ENCODE measurements at regions not wholly inside any gene's neighbourhood (a gene's known extent, or its start where the extent isn't known, plus 50 kb on each side); places are given as distances from the start of the nearest gene placed in this dataset.

- Histone ChIP-seq H3K4me3 (ENCODE audit: insufficient read depth, low read depth, low read length) (no peak overlapping the region), H3K4me2 (ENCODE audit: low read depth, low read length) (no peak overlapping the region), H3K14ac (replicated peaks; ENCODE audit: low read depth, low read length) (no peak overlapping the region), H3K4me1 (ENCODE audit: control insufficient read depth, insufficient read depth, low read length) (no peaks in the 10 kb centered on the region), H2AK5ac (ENCODE audit: low read depth, low read length) (no peak overlapping the region), H3K27me3 (ENCODE audit: control insufficient read depth, insufficient read depth, low read length) (peaks cover 11% of the 10 kb centered on the region), H3K27ac (ENCODE audit: insufficient read depth, low read length) (no peak overlapping the region), H4K5ac (ENCODE audit: low read depth, low read length) (no peak overlapping the region), H3K18ac (ENCODE audit: low read depth, low read length) (no peak overlapping the region), H3K9me1 (ENCODE audit: insufficient read depth, low read length) (no peaks in the 10 kb centered on the region), H3K79me1 (ENCODE audit: low read depth in 1 of 2, low read length in 2 of 2) (no peaks in the 10 kb centered on the region), H3K23ac (ENCODE audit: low read depth, low read length) (no peak overlapping the region), H2BK20ac (ENCODE audit: low read depth, low read length) (no peak overlapping the region), H3K9me3 (ENCODE audit: control insufficient read depth, insufficient read depth, low read length) (0 out of 2 replicates have a peak, but pooled peaks cover 2% of the 10 kb centered on the region), H3K9ac (ENCODE audit: low read depth, low read length) (no peak overlapping the region), H3K4ac (ENCODE audit: low read depth, low read length) (no peak overlapping the region), H2BK5ac (ENCODE audit: low read depth, low read length, poor library complexity, severe bottlenecking) (no peak overlapping the region), H2AFZ (replicated peaks; ENCODE audit: low read length, poor library complexity) (no peak overlapping the region), H2BK15ac (ENCODE audit: low read depth, low read length) (no peak overlapping the region), H4K20me1 (ENCODE audit: insufficient read depth, low read length) (no peaks in the 10 kb centered on the region), H3K36me3 (ENCODE audit: control insufficient read depth, insufficient read depth, low read length) (no peaks in the 10 kb centered on the region), H4K8ac (ENCODE audit: low read depth in 2 of 2, low read length in 2 of 2) (no peak overlapping the region), H2BK120ac (ENCODE audit: low read depth, low read length) (no peak overlapping the region), H4K91ac (ENCODE audit: insufficient read depth, low read depth, low read length) (no peak overlapping the region), H2AK9ac (replicated peaks; ENCODE audit: low read depth, low read length, poor library complexity) (no peak overlapping the region), H3K56ac (ENCODE audit: extremely low read depth, insufficient read depth, low read length) (no peak overlapping the region)
- in situ Hi-C loops (cut with MboI; ENCODE audit: low sequenced_read_pairs) (no loop called here), dilution Hi-C loops (cut with HindIII; ENCODE audit: low sequenced_read_pairs, unreplicated experiment) (no loop called here), intact Hi-C loops (cut with micrococcal nuclease) (no loop called here)
- WGBS, 2 experiments (ENCODE audit: extremely low coverage in 2 of 2, insufficient read length in 1 of 2): no CpG with 5 or more reads among the region's 2 CpGs
- ChIA-PET POLR2A (ENCODE audit: unreplicated experiment) (no interaction called here), CTCF (no interaction called here)
- TF ChIP-seq BHLHE40 (IDR thresholded peaks at IDR 0.05; ENCODE audit: low read depth, low read length): no peak
- no peak for TF ChIP-seq CTCF (conservative IDR thresholded peaks at IDR 0.05; ENCODE audit: low read depth, low read length)
- TF ChIP-seq RFX5 (IDR thresholded peaks at IDR 0.05; ENCODE audit: low read depth, low read length): no peak
- TF ChIP-seq MAZ (IDR thresholded peaks at IDR 0.05; ENCODE audit: borderline replicate concordance, low read depth, low read length): no peak
- TF ChIP-seq SMC3 (IDR thresholded peaks at IDR 0.05; ENCODE audit: low read depth, low read length): no peak
- no peak for TF ChIP-seq ELK1 (IDR thresholded peaks at IDR 0.05; ENCODE audit: borderline replicate concordance, low read depth, low read length)
- no peak for TF ChIP-seq USF2 (IDR thresholded peaks at IDR 0.05; ENCODE audit: low read depth, low read length)
- no peak for TF ChIP-seq RAD21 (IDR thresholded peaks at IDR 0.05; ENCODE audit: low read length)
- TF ChIP-seq POLR2A (IDR thresholded peaks at IDR 0.05; ENCODE audit: low read depth, low read length): no peak
- no peak for TF ChIP-seq CEBPB (IDR thresholded peaks at IDR 0.05; ENCODE audit: low read depth, low read length)
- no peak for TF ChIP-seq MAFK (IDR thresholded peaks at IDR 0.05; ENCODE audit: low read depth, low read length)
- no peak for TF ChIP-seq MXI1 (IDR thresholded peaks at IDR 0.05; ENCODE audit: borderline replicate concordance, low read depth, low read length)
- no peak for TF ChIP-seq CHD1 (IDR thresholded peaks at IDR 0.05; ENCODE audit: low read depth, low read length)
- TF ChIP-seq NFE2L2 (IDR thresholded peaks at IDR 0.05; ENCODE audit: low read depth, low read length): no peak
- TF ChIP-seq RCOR1 (IDR thresholded peaks at IDR 0.05; ENCODE audit: insufficient replicate concordance, low read length): no peak
- TF ChIP-seq FOS (IDR thresholded peaks at IDR 0.05; ENCODE audit: low read depth, low read length): no peak
- BruUV-seq (replicated peaks): no TSS peak
- DNase-seq (no peak), ATAC-seq (ENCODE audit: low read depth) (no peak)
Observed at GRCh38 chrX:44060221-44060620, 87.0 kb upstream of the NDP start.

All from IMR-90 (cell line).